Testis (tissue), 2 donors: ENCODE measurements at regions not wholly inside any gene's neighbourhood (a gene's known extent, or its start where the extent isn't known, plus 50 kb on each side); places are given as distances from the start of the nearest gene placed in this dataset.
"Not testable (repeated sequence)": the region's sequence is repeated elsewhere in the genome, so short reads cannot be mapped to it uniquely, and the experiment has no call there.

Experiments
- DNase-seq: peaks from one replicate; pipeline ENCODE4 v3.0.0-alpha.2; 2019
- H3K27ac ChIP-seq, 2 donors: fragments of 200-600 bp; sonication (generic); one replicate each; pipeline ENCODE4 v1.5.1; 2019
- H3K27me3 ChIP-seq: fragments of 200-600 bp; sonication (generic); one replicate; pipeline ENCODE4 v1.5.1; 2019
- H3K36me3 ChIP-seq: fragments of 200-600 bp; sonication (generic); one replicate; pipeline ENCODE4 v1.5.1; 2017; ENCODE audit warnings: low read depth; ENCODE audit errors: missing control alignments
- H3K4me1 ChIP-seq: fragments of 200-600 bp; sonication (generic); one replicate; pipeline ENCODE4 v1.5.1; 2019
- H3K4me3 ChIP-seq, 2 donors: fragments of 200-600 bp; sonication (generic); one replicate each; pipeline ENCODE4 v1.5.1; 2017 to 2019
- H3K9me3 ChIP-seq: fragments of 200-600 bp; sonication (generic); one replicate; pipeline ENCODE4 v1.5.1; 2017
- WGBS, 2 donors: methylation state at CpG; one replicate each; pipeline ENCODE4 v1.1.5; 2018; 5-methylcytosine and 5-hydroxymethylcytosine counted together
- intact Hi-C: fragments of 100-400 bp; cut with DNase I; formaldehyde crosslinking; loops from one replicate; pipeline ENCODE4 v1.15.1; 2023; ENCODE audit warnings: low total_unique reads

DNA sequence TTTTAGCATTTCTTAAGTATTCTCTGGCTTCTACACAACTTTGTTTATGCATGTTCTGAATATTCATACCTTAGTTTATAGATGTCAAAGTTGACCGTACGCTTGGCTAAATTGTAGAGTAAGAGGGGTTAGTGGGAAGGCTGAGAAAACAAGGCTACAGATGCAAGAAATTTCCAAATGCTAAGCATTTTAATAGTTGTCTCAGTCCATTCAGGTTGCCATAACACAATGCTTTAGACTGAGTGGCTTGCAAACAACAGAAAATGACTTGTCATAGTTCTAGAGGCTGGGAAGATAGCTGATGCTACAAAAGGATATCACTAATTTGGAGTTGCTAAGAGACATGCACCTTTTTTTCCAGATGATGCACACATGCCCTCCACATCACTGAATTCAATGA, 53.0 kb upstream of the C1QTNF3 start:
- H3K9me3 ChIP-seq, H3K4me3 ChIP-seq, H3K36me3 ChIP-seq, H3K27me3 ChIP-seq, DNase-seq, intact Hi-C loops, H3K4me1 ChIP-seq, H3K27ac ChIP-seq: not testable (repeated sequence)
- WGBS, 2 donors, result no CpG with 5 or more reads among the region's 2 CpGs

DNA sequence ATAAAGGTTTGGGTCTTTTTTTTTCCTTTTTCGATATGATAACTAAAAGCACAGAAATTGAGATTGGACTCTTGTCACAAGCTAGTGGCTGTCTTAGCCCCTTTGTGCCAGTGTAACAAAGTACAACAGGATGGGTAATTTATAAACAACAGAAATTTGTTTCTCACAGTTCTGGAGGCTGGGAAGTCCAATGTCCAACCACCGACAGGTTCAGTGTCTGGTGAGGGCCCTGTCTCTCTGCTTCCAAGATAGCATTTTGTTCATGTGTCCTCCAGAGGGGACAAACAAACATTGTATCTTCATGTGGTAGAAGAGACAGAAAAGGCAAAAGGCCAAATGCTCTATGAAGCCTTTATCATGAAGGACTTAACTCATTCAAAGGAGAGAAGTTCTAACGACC, 56.9 kb upstream of the C1QTNF3 start:
- intact Hi-C loops, result not testable (repeated sequence)
- 86 to 91% methylated on average over 1 to 3 of the region's 3 CpGs for WGBS, 2 donors

DNA sequence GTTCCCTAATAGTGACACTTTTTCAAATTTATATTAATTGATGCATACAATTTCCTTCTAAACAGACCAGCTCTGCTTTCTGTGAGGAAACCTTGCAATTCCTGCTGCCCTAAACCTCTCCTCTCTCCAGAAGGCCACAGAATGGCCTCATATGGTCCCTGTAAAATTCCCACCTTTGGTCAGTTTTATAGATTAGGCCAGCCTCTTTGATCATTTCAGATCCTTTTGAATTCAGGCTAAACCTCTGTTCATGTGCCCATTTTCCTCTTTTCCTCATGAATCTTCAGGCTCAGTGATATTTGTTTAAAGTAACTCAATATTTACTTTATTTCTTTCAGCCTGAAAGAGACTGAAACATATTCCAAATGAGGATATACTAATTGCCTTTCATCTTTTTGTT, 58.6 kb upstream of the C1QTNF3 start:
- H3K4me1 ChIP-seq, H3K4me3 ChIP-seq, H3K27ac ChIP-seq, H3K27me3 ChIP-seq, DNase-seq, intact Hi-C loops, H3K36me3 ChIP-seq, H3K9me3 ChIP-seq: not testable (repeated sequence)

More for the DNA sequence above, 56.9 kb upstream of the C1QTNF3 start:
- H3K36me3 ChIP-seq, H3K27me3 ChIP-seq, DNase-seq, H3K27ac ChIP-seq, H3K9me3 ChIP-seq, H3K4me3 ChIP-seq, H3K4me1 ChIP-seq: not testable (repeated sequence)

DNA sequence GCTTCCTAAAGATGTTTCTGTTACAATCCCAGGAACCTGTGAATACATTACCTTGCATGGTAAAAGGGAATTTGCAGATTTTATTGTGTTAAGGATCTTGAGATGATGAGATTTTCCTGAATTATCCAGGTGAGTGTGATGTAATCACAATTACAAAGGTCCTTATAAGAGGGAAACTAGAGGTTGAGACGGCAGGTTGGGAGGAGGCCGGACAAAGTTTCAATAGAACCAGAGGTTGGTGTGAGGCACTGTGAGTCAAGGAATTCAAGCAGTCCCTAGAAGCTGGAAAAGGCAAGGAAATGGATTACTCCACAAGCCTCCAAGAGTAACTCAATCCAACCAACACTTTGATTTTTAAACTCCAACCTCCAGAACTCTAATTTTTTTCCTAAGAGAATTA, 65.9 kb upstream of the C1QTNF3 start:
- H3K36me3 ChIP-seq, DNase-seq, intact Hi-C loops, H3K9me3 ChIP-seq, H3K4me3 ChIP-seq, H3K27ac ChIP-seq, H3K27me3 ChIP-seq, H3K4me1 ChIP-seq: not testable (repeated sequence)
- 100% methylated on average over 1 of the region's 2 CpGs; no CpG with 5 or more reads in 1 of the 2 donors for WGBS, 2 donors

DNA sequence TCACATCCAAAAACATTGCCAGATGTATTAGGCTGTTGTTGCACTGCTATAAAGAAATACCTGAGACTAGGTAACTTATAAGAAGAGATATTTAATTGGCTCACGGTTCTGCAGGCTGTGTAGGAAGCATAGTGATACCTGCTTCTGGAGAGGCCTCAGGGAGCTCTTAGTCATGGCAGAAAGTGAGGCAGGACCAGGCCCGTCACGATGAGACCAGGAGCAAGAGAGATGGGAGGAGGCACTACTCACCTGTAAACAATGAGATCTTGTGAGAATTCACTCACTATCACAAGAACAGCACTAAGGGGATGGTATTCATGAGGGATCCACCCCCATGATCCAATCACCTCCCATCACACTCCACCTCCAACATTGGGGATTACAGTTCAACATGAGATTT, 81.3 kb upstream of the C1QTNF3 start:
- H3K27ac ChIP-seq, intact Hi-C loops, H3K36me3 ChIP-seq, H3K27me3 ChIP-seq, H3K9me3 ChIP-seq, DNase-seq, H3K4me3 ChIP-seq, H3K4me1 ChIP-seq: not testable (repeated sequence)
- WGBS, 2 donors, result 90 to 92% methylated on average over 3 of the region's 3 CpGs

DNA sequence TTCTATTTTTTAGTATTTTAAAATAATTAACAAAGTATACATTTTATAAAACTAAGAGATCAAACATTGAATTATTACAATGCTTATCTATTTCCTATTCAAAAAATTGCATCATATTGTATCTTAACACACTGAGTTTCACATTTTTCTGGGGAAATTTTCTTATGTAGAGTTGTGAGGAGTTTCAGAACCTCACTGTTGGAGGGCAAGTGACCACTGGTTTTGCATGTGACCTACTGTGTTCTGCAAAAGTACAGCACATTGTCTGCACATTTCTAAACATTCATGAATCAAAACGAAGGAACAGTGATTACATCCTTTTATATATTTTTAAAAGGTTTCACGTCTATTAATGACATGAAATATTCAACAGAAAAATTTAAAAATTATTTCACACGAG, 82.3 kb upstream of the C1QTNF3 start:
- H3K27me3 ChIP-seq, intact Hi-C loops, H3K36me3 ChIP-seq, H3K27ac ChIP-seq, DNase-seq, H3K4me1 ChIP-seq, H3K9me3 ChIP-seq, H3K4me3 ChIP-seq: not testable (repeated sequence)
- 86 to 92% methylated on average over 3 of the region's 3 CpGs for WGBS, 2 donors

DNA sequence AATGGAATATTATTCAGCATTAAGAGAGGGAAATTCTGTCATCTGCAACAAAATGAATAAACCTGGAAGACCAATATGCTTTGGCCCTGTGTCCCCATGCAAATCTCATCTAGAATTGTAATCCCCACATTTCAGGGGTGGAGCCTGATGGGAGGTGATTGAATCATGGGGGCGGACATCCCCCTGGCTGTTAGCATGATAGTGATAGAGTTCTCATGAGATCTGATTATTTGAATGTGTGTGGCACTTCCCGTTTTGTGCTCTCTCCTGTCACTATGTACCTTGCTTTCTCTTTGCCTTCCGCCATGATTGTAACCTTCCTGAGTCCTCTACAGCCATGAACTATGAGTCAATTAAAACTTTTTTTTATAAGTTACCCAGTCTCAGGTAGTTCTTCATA, 83.7 kb upstream of the C1QTNF3 start:
- H3K36me3 ChIP-seq, H3K27me3 ChIP-seq, H3K27ac ChIP-seq, H3K9me3 ChIP-seq, intact Hi-C loops, DNase-seq, H3K4me1 ChIP-seq, H3K4me3 ChIP-seq: not testable (repeated sequence)
- WGBS, 2 donors, result 88 to 92% methylated on average over 3 of the region's 3 CpGs

DNA sequence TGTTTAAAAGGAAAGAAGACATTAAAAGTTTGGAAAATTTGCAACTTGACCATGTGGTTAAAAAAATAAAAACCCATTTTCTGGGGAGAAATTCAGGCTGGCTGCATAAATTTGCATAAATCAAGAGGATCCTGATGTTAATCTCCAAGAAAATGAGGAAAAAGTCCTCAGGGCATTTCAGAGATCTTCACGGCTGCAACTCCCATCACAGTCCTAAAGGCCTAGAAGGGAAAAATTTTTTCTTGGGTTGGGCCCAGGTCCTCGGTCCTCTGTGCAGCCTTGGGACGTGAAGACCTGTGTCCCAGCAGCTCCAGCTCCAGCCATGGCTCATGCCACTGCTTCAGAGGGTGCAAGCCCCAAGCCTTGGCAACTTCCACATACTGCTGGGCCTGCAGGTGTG, 84.8 kb upstream of the C1QTNF3 start:
- intact Hi-C loops, H3K4me3 ChIP-seq, DNase-seq, H3K36me3 ChIP-seq, H3K9me3 ChIP-seq, H3K4me1 ChIP-seq, H3K27ac ChIP-seq, H3K27me3 ChIP-seq: not testable (repeated sequence)
- WGBS, 2 donors, result 79 to 100% methylated on average over 3 of the region's 3 CpGs

DNA sequence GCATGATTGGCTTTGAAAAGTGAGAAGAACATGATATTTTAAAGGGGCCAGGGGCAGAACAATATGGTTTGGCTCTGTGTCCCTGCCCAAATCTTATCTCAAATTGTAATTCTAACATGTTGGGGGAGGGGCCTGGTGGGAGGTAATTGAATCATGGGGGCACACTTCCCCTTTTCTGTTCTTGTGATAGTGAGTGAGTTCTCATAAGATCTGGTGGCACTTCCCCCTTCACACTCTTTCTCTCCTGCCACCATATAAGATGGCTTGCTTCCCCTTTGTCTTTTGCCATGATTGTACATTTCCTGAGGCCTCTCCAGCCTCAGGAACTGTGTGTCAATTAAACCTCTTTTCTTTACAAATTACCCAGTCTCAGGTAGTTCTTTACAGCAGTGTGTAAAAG, 85.9 kb upstream of the C1QTNF3 start:
- H3K4me1 ChIP-seq, H3K27me3 ChIP-seq, H3K4me3 ChIP-seq, DNase-seq, H3K9me3 ChIP-seq, H3K27ac ChIP-seq, intact Hi-C loops, H3K36me3 ChIP-seq: not testable (repeated sequence)

DNA sequence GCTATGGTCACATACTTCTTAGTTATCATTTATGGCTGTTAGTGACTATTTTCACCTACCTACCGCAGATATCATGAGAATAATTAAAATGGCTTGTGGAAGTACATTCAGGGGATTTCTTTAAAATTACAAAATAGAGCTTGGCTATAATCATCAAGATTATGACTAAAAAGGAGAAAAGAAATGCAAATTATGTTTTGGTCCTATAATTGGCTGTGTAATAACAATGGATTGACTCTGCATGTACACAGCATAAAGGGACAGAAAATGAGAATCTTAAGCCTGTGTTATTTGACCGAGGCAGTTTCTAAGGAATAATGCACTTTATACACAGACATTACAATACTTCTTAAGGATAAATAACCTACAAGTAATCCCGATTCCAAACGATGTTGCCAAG, 112.0 kb upstream of the C1QTNF3 start:
- H3K36me3 ChIP-seq, DNase-seq, H3K27me3 ChIP-seq, H3K27ac ChIP-seq, intact Hi-C loops, H3K4me3 ChIP-seq, H3K9me3 ChIP-seq, H3K4me1 ChIP-seq: not testable (repeated sequence)
- 69 to 79% methylated on average over 4 of the region's 4 CpGs for WGBS, 2 donors

DNA sequence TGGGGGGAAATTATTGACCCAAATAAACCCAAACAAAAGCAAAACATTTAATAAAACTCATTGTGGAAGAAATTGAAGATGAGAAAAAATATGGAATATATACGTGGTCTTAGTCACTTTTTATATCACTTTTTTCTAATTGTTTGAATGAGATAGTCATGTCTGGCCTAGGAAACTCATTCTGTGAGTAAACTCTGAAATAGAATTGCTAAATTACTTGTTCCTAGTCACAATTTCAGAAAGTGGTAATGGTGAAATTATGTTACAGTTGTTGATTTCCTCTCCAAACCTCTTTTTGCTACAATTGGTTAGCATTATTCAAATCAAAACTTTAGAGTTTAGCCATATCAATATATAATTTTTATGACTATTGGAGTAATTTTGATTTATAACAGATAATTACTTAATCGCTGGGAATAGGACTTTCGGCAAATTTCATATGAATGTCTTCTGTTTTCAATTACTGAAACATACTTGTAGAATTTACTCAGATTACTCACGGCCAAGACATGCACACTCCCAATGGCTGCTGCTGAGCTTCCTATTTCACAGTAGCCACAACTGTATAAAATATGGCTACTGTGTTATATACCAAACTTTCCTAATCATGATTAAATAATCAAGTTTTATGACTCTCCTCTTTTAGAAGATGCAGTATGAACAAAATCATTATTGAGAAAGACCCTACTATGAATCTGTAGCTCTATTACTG, 113.8 kb upstream of the C1QTNF3 start:
- H3K36me3 ChIP-seq, H3K27ac ChIP-seq, H3K9me3 ChIP-seq, H3K27me3 ChIP-seq, DNase-seq, H3K4me3 ChIP-seq, intact Hi-C loops, H3K4me1 ChIP-seq: not testable (repeated sequence)
- 75 to 91% methylated on average over 4 of the region's 4 CpGs for WGBS, 2 donors

DNA sequence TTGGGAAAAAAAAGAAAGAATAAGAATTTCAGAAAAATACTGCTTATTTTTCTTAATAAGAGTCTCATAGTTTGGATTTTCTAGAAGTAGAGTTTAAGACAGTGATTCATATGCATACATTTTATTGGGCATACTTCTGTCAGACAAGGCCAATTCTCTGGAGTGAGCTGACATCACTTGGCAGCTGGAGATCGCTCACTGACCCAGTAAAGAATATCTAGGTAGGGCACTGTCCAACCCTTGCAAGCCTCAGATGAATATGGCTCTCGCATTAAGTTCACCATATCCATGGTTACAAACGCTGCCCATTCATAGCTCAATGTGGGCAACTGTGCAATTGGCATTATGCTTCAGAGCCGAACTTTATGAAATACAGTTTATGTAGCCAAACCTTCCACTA, 117.9 kb upstream of the C1QTNF3 start:
- DNase-seq, H3K4me1 ChIP-seq, H3K27me3 ChIP-seq, intact Hi-C loops, H3K36me3 ChIP-seq, H3K4me3 ChIP-seq, H3K27ac ChIP-seq, H3K9me3 ChIP-seq: not testable (repeated sequence)
- 89 to 99% methylated on average over 4 of the region's 4 CpGs for WGBS, 2 donors

DNA sequence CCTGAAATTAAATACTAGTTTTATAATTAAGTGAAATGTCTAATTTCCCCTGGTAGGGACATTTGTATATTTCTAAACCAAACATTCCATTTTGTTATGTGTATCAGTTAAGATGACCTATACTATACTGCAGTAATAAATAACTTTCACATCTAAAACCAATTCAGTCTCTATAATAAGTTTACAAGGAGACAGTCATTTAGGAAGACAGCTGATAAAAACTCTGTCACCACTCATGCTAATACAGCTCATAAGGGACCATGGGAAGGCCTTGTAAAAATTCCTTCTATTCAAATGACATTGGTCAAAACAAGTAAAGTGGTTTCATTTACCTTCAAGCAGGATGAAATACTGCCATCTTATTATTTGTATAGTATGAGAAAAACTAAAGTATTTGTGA, 128.4 kb upstream of the C1QTNF3 start:
- H3K27ac ChIP-seq, H3K36me3 ChIP-seq, H3K27me3 ChIP-seq, DNase-seq, H3K4me3 ChIP-seq, H3K9me3 ChIP-seq, intact Hi-C loops, H3K4me1 ChIP-seq: not testable (repeated sequence)
